Caco-2 (cell line): ENCODE measurements at regions not wholly inside any gene's neighbourhood (a gene's known extent, or its start where the extent isn't known, plus 50 kb on each side); places are given as distances from the start of the nearest gene placed in this dataset.

ENCODE experiments used
- BruUV-seq: library from RNA; stranded (reverse); fragments of 400-500 nt; replicated peaks from 2 replicates; lab custom pipeline; 2021; lab: Mats Ljungman, UMichigan
- CTCF ChIA-PET: fragments of 300-600 bp; sonication (Branson Sonifier 250); formaldehyde crosslinking; loops from one replicate; lab custom pipeline; 2022; ENCODE audit warnings: antibody characterized with exemption; lab: Charles Lee
- POLR2A ChIA-PET: fragments of 300-600 bp; sonication (Branson Sonifier 250); formaldehyde crosslinking; loops from one replicate; lab custom pipeline; 2022; ENCODE audit warnings: antibody characterized with exemption; lab: Charles Lee
- DNase-seq, 2 experiments: peaks; one replicate each; pipeline versions ENCODE4 v3.0.0 to v3.0.0-alpha.2; 2020 to 2022
- H3K27me3 ChIP-seq: replicated peaks from 2 replicates; pipeline ENCODE4 v1.6.0; 2011; ENCODE audit warnings: low read length; ENCODE audit not compliant: control insufficient read depth, insufficient read depth
- H3K36me3 ChIP-seq: 2 replicates; pipeline ENCODE4 v1.5.1; 2011; ENCODE audit warnings: low read length; ENCODE audit not compliant: control insufficient read depth, insufficient read depth
- H3K4me1 ChIP-seq: fragments of 250-450 bp; sonication (Bioruptor Pico); 2 replicates; pipeline ENCODE4 v1.5.1; 2020; ENCODE audit warnings: mild to moderate bottlenecking
- H3K4me3 ChIP-seq: 2 replicates; pipeline ENCODE4 v1.5.1; 2011; ENCODE audit warnings: low read depth, mild to moderate bottlenecking, control low read depth, low read length
- H3K9me3 ChIP-seq: fragments of 250-450 bp; sonication (Bioruptor Pico); 2 replicates; pipeline ENCODE4 v1.5.1; 2020; ENCODE audit warnings: mild to moderate bottlenecking, moderate library complexity
- H3K27ac Mint-ChIP-seq: one replicate; pipeline ENCODE4 v1.8.0; 2022; ENCODE audit warnings: mixed read lengths; ENCODE audit not compliant: unreplicated experiment
- H3K27me3 Mint-ChIP-seq: one replicate; pipeline ENCODE4 v1.8.0; 2022; ENCODE audit warnings: mixed read lengths; ENCODE audit not compliant: insufficient read depth, unreplicated experiment
- H3K36me3 Mint-ChIP-seq: one replicate; pipeline ENCODE4 v1.8.0; 2022; ENCODE audit warnings: mild to moderate bottlenecking, mixed read lengths; ENCODE audit not compliant: insufficient read depth, unreplicated experiment
- H3K4me1 Mint-ChIP-seq: one replicate; pipeline ENCODE4 v1.8.0; 2022; ENCODE audit warnings: low read depth, mixed read lengths; ENCODE audit not compliant: unreplicated experiment
- H3K4me3 Mint-ChIP-seq: one replicate; pipeline ENCODE4 v1.8.0; 2022; ENCODE audit warnings: mild to moderate bottlenecking, moderate library complexity, mixed read lengths; ENCODE audit not compliant: unreplicated experiment
- H3K9me3 Mint-ChIP-seq: one replicate; pipeline ENCODE4 v1.8.0; 2022; ENCODE audit warnings: mixed read lengths; ENCODE audit not compliant: unreplicated experiment
- intact Hi-C: fragments of 100-400 bp; cut with micrococcal nuclease; formaldehyde crosslinking; loops from one replicate; pipeline ENCODE4 v1.10.0; 2022; ENCODE audit not compliant: unreplicated experiment
- TF ChIP-seq, protein P1 (sequence below), 2 experiments: fragments of 200-600 bp in 1 of 2; IDR thresholded peaks; 1 replicate in 1 of 2; 2 replicates in 1 of 2; pipeline versions ENCODE4 v1.5.1 to v1.8.0; 2011 to 2022; ENCODE audit warnings: antibody characterized with exemption in 1 of 2, control low read depth in 1 of 2, inconsistent platforms in 1 of 2, low read depth in 1 of 2, low read length in 1 of 2, mild to moderate bottlenecking in 1 of 2, moderate library complexity in 1 of 2; ENCODE audit not compliant: insufficient read depth in 1 of 2, severe bottlenecking in 1 of 2, unreplicated experiment in 1 of 2

DNA sequence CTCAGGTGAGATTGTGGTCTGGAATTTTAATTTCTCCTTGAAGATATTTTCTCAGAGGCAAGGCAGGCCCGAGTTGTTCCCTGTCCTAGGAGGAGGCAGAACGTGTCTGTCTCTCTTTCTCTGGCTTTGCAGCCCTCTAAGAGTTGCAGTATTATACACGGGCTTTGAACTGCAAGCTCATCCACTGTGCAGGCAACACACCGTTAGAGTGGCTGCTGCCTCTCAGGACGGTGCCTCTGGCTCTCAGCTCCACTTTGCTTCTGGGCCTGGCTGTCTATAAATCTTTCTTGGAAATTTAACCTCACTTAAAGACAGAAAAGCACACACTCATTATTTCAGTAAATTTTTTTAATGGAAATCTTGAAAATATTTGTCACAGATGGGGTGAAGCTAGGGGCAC lies 170.1 kb upstream of the ADCY2 start:
- no TSS peak for BruUV-seq
- CTCF ChIA-PET = no interaction called here
- no peaks in the 10 kb centered on the region for H3K4me1 Mint-ChIP-seq

DNA sequence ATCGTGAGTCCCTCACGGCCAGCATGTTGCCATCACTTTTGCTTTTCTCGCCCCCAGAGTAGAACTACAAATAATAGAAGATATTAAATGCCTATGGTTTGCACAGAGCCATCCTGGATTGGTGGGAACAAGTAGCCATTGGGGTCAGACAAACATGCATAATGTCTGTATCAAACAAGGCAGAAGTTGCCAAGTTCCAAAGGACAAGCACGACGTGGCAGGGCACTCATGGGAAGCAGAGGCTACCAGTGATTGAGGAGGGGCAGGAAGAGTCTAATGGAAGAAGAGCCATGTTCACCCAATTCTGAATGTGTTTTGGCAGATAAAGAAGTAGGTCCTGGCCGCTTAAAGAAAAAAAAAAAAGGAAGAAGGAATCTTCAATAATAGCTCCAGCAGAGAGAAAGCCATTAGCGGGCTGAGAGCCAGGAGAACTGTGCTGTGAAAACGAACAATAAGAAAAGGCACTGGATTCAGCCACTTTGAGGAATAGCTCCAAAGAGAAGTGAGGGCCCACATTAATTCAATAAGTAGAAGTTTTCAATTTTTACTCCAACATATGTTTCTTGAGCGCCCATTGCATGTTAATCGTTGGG lies 153.7 kb upstream of the ADCY2 start:
- Mint-ChIP-seq H3K27me3 (no peaks in the 10 kb centered on the region), H3K9me3 (no peaks in the 10 kb centered on the region), H3K36me3 (no peaks in the 10 kb centered on the region), H3K27ac (no peak overlapping the region), H3K4me1 (no peaks in the 10 kb centered on the region), H3K4me3 (no peak overlapping the region)
- no peaks in the 10 kb centered on the region for H3K9me3 ChIP-seq
- H3K27me3 ChIP-seq = no peaks in the 10 kb centered on the region
- no peaks in the 10 kb centered on the region for H3K4me1 ChIP-seq
- DNase-seq = no peak
- ChIA-PET CTCF (no interaction called here), POLR2A (no interaction called here)
- no peaks in the 10 kb centered on the region for H3K36me3 ChIP-seq
- no peak overlapping the region for H3K4me3 ChIP-seq
- no TSS peak for BruUV-seq
- intact Hi-C loops = no loop called here
- TF ChIP-seq, protein P1, sequence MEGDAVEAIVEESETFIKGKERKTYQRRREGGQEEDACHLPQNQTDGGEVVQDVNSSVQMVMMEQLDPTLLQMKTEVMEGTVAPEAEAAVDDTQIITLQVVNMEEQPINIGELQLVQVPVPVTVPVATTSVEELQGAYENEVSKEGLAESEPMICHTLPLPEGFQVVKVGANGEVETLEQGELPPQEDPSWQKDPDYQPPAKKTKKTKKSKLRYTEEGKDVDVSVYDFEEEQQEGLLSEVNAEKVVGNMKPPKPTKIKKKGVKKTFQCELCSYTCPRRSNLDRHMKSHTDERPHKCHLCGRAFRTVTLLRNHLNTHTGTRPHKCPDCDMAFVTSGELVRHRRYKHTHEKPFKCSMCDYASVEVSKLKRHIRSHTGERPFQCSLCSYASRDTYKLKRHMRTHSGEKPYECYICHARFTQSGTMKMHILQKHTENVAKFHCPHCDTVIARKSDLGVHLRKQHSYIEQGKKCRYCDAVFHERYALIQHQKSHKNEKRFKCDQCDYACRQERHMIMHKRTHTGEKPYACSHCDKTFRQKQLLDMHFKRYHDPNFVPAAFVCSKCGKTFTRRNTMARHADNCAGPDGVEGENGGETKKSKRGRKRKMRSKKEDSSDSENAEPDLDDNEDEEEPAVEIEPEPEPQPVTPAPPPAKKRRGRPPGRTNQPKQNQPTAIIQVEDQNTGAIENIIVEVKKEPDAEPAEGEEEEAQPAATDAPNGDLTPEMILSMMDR (IDR thresholded peaks at IDR 0.05; ENCODE audit: insufficient read depth in 1 of 2, low read depth in 1 of 2, low read length in 1 of 2, severe bottlenecking in 1 of 2, unreplicated experiment in 1 of 2) = no peak

More for the DNA sequence above, 170.1 kb upstream of the ADCY2 start:
- no peaks in the 10 kb centered on the region for H3K4me1 ChIP-seq
- H3K9me3 Mint-ChIP-seq = peaks cover 10% of the 10 kb centered on the region
- TF ChIP-seq, protein P1 (IDR thresholded peaks at IDR 0.05; ENCODE audit: insufficient read depth in 1 of 2, low read depth in 1 of 2, low read length in 1 of 2, severe bottlenecking in 1 of 2, unreplicated experiment in 1 of 2) = no peak
- peaks cover 5% of the 10 kb centered on the region for H3K36me3 Mint-ChIP-seq
- no peak overlapping the region for H3K4me3 Mint-ChIP-seq
- peaks cover 3% of the 10 kb centered on the region for H3K27me3 Mint-ChIP-seq
- H3K27ac Mint-ChIP-seq = no peak overlapping the region
- no peaks in the 10 kb centered on the region; the same call in 1 of the 2 replicates for H3K27me3 ChIP-seq
- intact Hi-C loops = no loop called here
- no peaks in the 10 kb centered on the region for H3K9me3 ChIP-seq
- no peak for DNase-seq
- no peak overlapping the region for H3K4me3 ChIP-seq
- POLR2A ChIA-PET = no interaction called here
- no peaks in the 10 kb centered on the region for H3K36me3 ChIP-seq

DNA sequence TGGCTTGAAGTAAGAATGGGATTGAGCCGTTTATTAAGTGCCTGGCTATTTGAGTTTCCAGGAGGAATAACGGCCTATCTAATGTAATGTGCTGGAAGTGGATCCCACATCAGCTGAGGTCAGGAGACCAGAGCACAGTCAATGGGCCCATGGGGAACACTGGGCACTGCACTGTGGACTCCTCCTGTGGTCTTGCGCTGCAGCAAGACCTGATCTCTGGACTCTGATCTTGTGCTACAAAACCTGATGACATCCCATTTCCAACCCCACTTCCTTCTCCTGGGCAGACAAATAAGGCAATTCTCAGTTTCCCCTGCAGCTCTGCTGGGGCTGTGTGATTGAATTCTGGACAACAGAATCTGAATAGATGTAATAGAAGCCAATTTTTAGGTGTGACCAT lies 151.7 kb upstream of the ADCY2 start:
- H3K9me3 Mint-ChIP-seq = no peaks in the 10 kb centered on the region
- CTCF ChIA-PET = no interaction called here

More for the DNA sequence above, 151.7 kb upstream of the ADCY2 start:
- H3K36me3 ChIP-seq = no peaks in the 10 kb centered on the region
- no peaks in the 10 kb centered on the region for H3K27me3 ChIP-seq
- intact Hi-C loops = no loop called here
- DNase-seq = no peak
- no peak overlapping the region for H3K4me3 ChIP-seq
- POLR2A ChIA-PET = no interaction called here
- Mint-ChIP-seq H3K4me1 (no peaks in the 10 kb centered on the region), H3K27ac (no peak overlapping the region), H3K4me3 (no peak overlapping the region), H3K36me3 (no peaks in the 10 kb centered on the region), H3K27me3 (no peaks in the 10 kb centered on the region)
- H3K9me3 ChIP-seq = no peaks in the 10 kb centered on the region
- no peaks in the 10 kb centered on the region for H3K4me1 ChIP-seq
- TF ChIP-seq, protein P1 (IDR thresholded peaks at IDR 0.05; ENCODE audit: insufficient read depth in 1 of 2, low read depth in 1 of 2, low read length in 1 of 2, severe bottlenecking in 1 of 2, unreplicated experiment in 1 of 2) = no peak
- BruUV-seq = no TSS peak
